Breast epithelium (tissue), 4 donors: ENCODE measurements at regions not wholly inside any gene's neighbourhood (a gene's known extent, or its start where the extent isn't known, plus 50 kb on each side); places are given as distances from the start of the nearest gene placed in this dataset.
"Not testable (repeated sequence)": the region's sequence is repeated elsewhere in the genome, so short reads cannot be mapped to it uniquely, and the experiment has no call there.

Experiments
- DNase-seq, 2 donors: peaks; one replicate each; pipeline ENCODE4 v3.0.0-alpha.2; 2019; ENCODE audit warnings: low spot score in 2 of 2
- H3K27ac ChIP-seq, 2 donors: fragments of 200-600 bp; sonication (generic) in 1 of 2; one replicate each; pipeline ENCODE4 v1.5.1; 2016 to 2019; ENCODE audit warnings: mild to moderate bottlenecking in 1 of 2
- H3K27me3 ChIP-seq, 2 donors: fragments of 200-600 bp; sonication (generic) in 1 of 2; one replicate each; pipeline versions ENCODE4 v1.5.1 to v1.6.0; 2017 to 2019; ENCODE audit warnings: control low read depth in 1 of 2, mild to moderate bottlenecking in 1 of 2
- H3K36me3 ChIP-seq: fragments of 200-600 bp; one replicate; pipeline ENCODE4 v1.5.1; 2019
- H3K4me1 ChIP-seq, 2 donors: fragments of 200-600 bp; sonication (generic); one replicate each; pipeline ENCODE4 v1.5.1; 2016 to 2019; ENCODE audit warnings: control low read depth in 1 of 2
- H3K4me3 ChIP-seq, 3 donors: fragments of 200-600 bp; sonication (generic); 1 replicate in 2 of 3; 2 replicates in 1 of 3; pipeline ENCODE4 v1.5.1; 2016 to 2019; ENCODE audit warnings: mild to moderate bottlenecking in 3 of 3, moderate library complexity in 2 of 3
- H3K9me3 ChIP-seq, 2 donors: fragments of 200-600 bp; sonication (generic) in 1 of 2; one replicate each; pipeline ENCODE4 v1.5.1; 2016 to 2019; ENCODE audit warnings: control low read depth in 1 of 2
- CTCF ChIP-seq, 3 donors: fragments of 450-650 bp; IDR thresholded peaks; one replicate each; pipeline ENCODE4 v1.5.1; 2016 to 2017; ENCODE audit warnings: antibody characterized with exemption in 3 of 3, mild to moderate bottlenecking in 3 of 3, moderate library complexity in 3 of 3
- POLR2A ChIP-seq: fragments of 450-650 bp; IDR thresholded peaks from one replicate; pipeline ENCODE4 v1.6.1; 2016; ENCODE audit warnings: antibody characterized with exemption, mild to moderate bottlenecking, moderate library complexity
- POLR2AphosphoS5 ChIP-seq, 3 donors: sonication (generic); formaldehyde crosslinking; IDR thresholded peaks; one replicate each; pipeline ENCODE4 v1.6.1; 2017; ENCODE audit warnings: antibody characterized with exemption in 3 of 3
- intact Hi-C: fragments of 100-400 bp; cut with DNase I; formaldehyde crosslinking; loops from one replicate; pipeline ENCODE4 v1.15.1; 2023; ENCODE audit warnings: low total_unique reads

DNA sequence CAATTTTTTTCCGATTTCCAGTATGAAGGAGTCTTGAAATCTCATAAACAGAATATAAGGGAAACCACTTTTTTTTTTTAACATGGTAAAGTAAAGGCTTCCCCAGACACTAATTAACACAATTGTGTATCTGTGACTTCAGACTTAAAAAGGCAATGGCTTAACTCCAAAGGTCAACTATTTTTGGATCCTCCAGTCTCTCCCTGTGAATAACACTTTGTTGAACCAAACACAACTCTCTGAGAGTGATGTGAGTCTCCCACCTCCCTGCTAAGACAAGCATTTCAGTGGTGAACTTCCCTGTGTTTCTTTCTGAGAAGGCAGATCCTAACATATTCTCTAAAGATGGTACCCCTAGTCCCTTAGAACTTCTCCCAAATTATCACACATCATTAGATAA lies 219.6 kb upstream of the RBBP8 start:
- no peak overlapping the region for H3K4me3 ChIP-seq
- no peaks in the 10 kb centered on the region for H3K9me3 ChIP-seq
- no peaks in the 10 kb centered on the region for H3K36me3 ChIP-seq
- intact Hi-C loops = no loop called here
- no peaks in the 10 kb centered on the region for H3K27me3 ChIP-seq
- no peak for DNase-seq
- H3K4me1 ChIP-seq = no peaks in the 10 kb centered on the region
- no peak overlapping the region for H3K27ac ChIP-seq
- no peak for TF ChIP-seq POLR2A
- no peak for TF ChIP-seq CTCF (IDR thresholded peaks at IDR 0.05)
- TF ChIP-seq POLR2AphosphoS5 (IDR thresholded peaks at IDR 0.05) = no peak

DNA sequence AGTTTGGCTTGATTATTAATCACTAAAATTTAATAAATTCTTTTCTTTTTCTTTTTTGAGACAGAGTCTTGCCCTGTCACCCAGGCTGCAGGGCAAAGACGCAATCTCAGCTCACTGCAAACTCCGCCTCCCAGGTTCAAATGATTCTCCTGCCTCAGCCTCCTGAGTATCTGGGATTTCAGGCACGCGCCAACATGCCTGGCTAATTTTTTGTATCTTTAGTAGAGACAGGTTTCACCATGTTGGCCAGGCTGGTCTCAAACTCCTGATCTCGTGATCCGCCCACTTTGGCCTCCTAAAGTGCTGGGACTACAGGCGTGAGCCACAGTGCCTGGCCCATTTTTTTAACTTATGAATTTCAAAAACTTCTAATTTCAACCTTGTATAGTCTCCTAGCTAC lies 215.6 kb upstream of the RBBP8 start:
- H3K4me3 ChIP-seq, H3K27me3 ChIP-seq, H3K36me3 ChIP-seq, DNase-seq, H3K4me1 ChIP-seq, H3K27ac ChIP-seq, H3K9me3 ChIP-seq, intact Hi-C loops: not testable (repeated sequence)

DNA sequence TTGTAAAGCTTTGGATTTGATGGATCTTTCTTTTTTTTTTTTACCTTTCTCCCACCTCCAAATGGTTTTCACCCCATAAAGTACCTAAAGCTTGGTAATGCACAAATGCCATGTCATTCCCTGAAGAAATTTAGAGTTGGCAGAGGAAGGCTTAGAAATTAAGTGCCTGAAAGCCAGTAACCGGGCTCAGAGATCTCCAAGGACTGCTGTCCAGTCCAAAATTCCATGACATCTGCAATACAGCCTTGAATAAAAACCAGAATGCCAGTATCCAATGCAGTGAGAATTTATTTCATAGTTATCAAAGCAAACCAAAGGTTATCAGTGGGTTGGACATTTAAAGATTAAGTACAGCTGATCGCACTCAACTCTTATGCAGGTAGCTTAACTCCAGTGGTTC lies 209.9 kb upstream of the RBBP8 start:
- Histone ChIP-seq H3K4me1 (no peaks in the 10 kb centered on the region), H3K4me3 (no peak overlapping the region), H3K9me3 (no peaks in the 10 kb centered on the region), H3K27ac (no peak overlapping the region), H3K27me3 (no peaks in the 10 kb centered on the region), H3K36me3 (no peaks in the 10 kb centered on the region)
- TF ChIP-seq CTCF (IDR thresholded peaks at IDR 0.05) = no peak
- no peak for TF ChIP-seq POLR2AphosphoS5 (IDR thresholded peaks at IDR 0.05)
- TF ChIP-seq POLR2A = no peak
- intact Hi-C loops = no loop called here
- no peak for DNase-seq

DNA sequence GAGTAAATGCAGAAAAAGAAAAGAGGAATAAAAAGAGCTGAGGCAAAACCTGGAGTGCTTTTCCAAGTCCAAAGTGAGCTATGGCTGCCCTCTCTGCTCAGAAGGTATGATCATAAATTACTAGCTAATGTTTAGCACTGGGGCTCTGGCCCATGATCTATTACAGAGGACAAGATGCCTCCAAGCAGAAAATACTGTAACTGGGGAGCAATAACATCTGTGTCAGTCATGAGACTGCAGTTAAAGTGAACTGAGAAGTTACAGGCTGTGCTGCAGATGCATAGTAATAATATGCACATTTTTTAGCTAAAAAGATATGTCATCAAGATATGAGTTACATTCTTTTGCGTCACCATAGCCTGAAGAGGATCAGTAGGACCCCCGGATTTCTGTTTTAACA lies 209.4 kb upstream of the RBBP8 start:
- TF ChIP-seq CTCF (IDR thresholded peaks at IDR 0.05) = no peak
- no peak for TF ChIP-seq POLR2AphosphoS5 (IDR thresholded peaks at IDR 0.05)
- no peak for TF ChIP-seq POLR2A
- no peaks in the 10 kb centered on the region for H3K27me3 ChIP-seq
- H3K9me3 ChIP-seq = no peaks in the 10 kb centered on the region
- DNase-seq = no peak
- H3K4me1 ChIP-seq = no peaks in the 10 kb centered on the region
- intact Hi-C loops = no loop called here
- H3K27ac ChIP-seq = no peak overlapping the region
- no peak overlapping the region for H3K4me3 ChIP-seq
- H3K36me3 ChIP-seq = no peaks in the 10 kb centered on the region

GRCh38 chr18:22726469-22726868 lies 206.7 kb upstream of the RBBP8 start:
- no peak overlapping the region for H3K4me3 ChIP-seq
- no peaks in the 10 kb centered on the region for H3K4me1 ChIP-seq
- no peaks in the 10 kb centered on the region for H3K27me3 ChIP-seq
- H3K36me3 ChIP-seq = no peaks in the 10 kb centered on the region
- no peak overlapping the region for H3K27ac ChIP-seq
- intact Hi-C loops = no loop called here
- no peak for DNase-seq
- H3K9me3 ChIP-seq = no peaks in the 10 kb centered on the region
- TF ChIP-seq CTCF (IDR thresholded peaks at IDR 0.05) = no peak
- no peak for TF ChIP-seq POLR2A
- TF ChIP-seq POLR2AphosphoS5 (IDR thresholded peaks at IDR 0.05) = no peak

GRCh38 chr18:22728016-22728415 lies 205.1 kb upstream of the RBBP8 start:
- Histone ChIP-seq H3K27me3 (no peaks in the 10 kb centered on the region), H3K4me1 (no peaks in the 10 kb centered on the region), H3K36me3 (no peaks in the 10 kb centered on the region), H3K27ac (no peak overlapping the region), H3K9me3 (no peaks in the 10 kb centered on the region), H3K4me3 (no peak overlapping the region)
- intact Hi-C loops = no loop called here
- no peak for DNase-seq
- TF ChIP-seq POLR2AphosphoS5 (IDR thresholded peaks at IDR 0.05) (no peak), POLR2A (no peak), CTCF (IDR thresholded peaks at IDR 0.05) (no peak)
